MM.1S (cell line): ENCODE measurements at regions not wholly inside any gene's neighbourhood (a gene's known extent, or its start where the extent isn't known, plus 50 kb on each side); places are given as distances from the start of the nearest gene placed in this dataset.

Experiments used
- DNase-seq: peaks from one replicate; pipeline ENCODE4 v3.0.0-alpha.2; 2015
- H2AFZ ChIP-seq: fragments of 300-600 bp; sonication (generic); 2 replicates; pipeline ENCODE4 v1.6.0; 2016; ENCODE audit warnings: antibody characterized with exemption, low read length
- H3F3A ChIP-seq: fragments of 300-600 bp; sonication (generic); 2 replicates; pipeline ENCODE4 v1.6.1; 2016; ENCODE audit warnings: mild to moderate bottlenecking, antibody characterized with exemption, low read length, moderate library complexity, mixed read lengths; ENCODE audit not compliant: insufficient read depth
- H3K27ac ChIP-seq: fragments of 300-600 bp; sonication (generic); 2 replicates; pipeline ENCODE4 v1.5.1; 2016; ENCODE audit warnings: mild to moderate bottlenecking, low read length
- H3K27me3 ChIP-seq: fragments of 300-600 bp; sonication (generic); replicated peaks from 2 replicates; pipeline ENCODE4 v1.6.0; 2016; ENCODE audit warnings: low read length; ENCODE audit not compliant: insufficient read depth
- H3K36me3 ChIP-seq: fragments of 300-600 bp; sonication (generic); replicated peaks from 2 replicates; pipeline ENCODE4 v1.6.1; 2016; ENCODE audit warnings: mild to moderate bottlenecking, low read length, mixed read lengths; ENCODE audit not compliant: insufficient read depth
- H3K4me1 ChIP-seq: fragments of 300-600 bp; sonication (generic); 2 replicates; pipeline ENCODE4 v1.6.1; 2016; ENCODE audit warnings: low read length, mixed read lengths
- H3K4me2 ChIP-seq: fragments of 300-600 bp; sonication (generic); 2 replicates; pipeline ENCODE4 v1.6.0; 2016; ENCODE audit warnings: low read depth, low read length
- H3K4me3 ChIP-seq: fragments of 300-600 bp; sonication (generic); 2 replicates; pipeline ENCODE4 v1.5.1; 2016; ENCODE audit warnings: low read length, mixed read lengths
- H3K79me2 ChIP-seq: fragments of 300-600 bp; sonication (generic); 2 replicates; pipeline ENCODE4 v1.6.1; 2016; ENCODE audit warnings: mixed run types, low read length, mixed read lengths
- H3K9ac ChIP-seq: fragments of 300-600 bp; sonication (generic); 2 replicates; pipeline ENCODE4 v1.6.1; 2016; ENCODE audit warnings: low read length, mixed read lengths
- H3K9me2 ChIP-seq: fragments of 300-600 bp; sonication (generic); replicated peaks from 2 replicates; pipeline ENCODE4 v1.6.1; 2016; ENCODE audit warnings: mild to moderate bottlenecking, low read length, mixed read lengths; ENCODE audit not compliant: insufficient read depth
- H3K9me3 ChIP-seq: fragments of 300-600 bp; sonication (generic); replicated peaks from 2 replicates; pipeline ENCODE4 v1.6.1; 2016; ENCODE audit warnings: mild to moderate bottlenecking, low read length, mixed read lengths; ENCODE audit not compliant: insufficient read depth
- H4K20me1 ChIP-seq: fragments of 300-600 bp; sonication (generic); 2 replicates; pipeline ENCODE4 v1.6.1; 2016; ENCODE audit warnings: mild to moderate bottlenecking, low read length, moderate library complexity, mixed read lengths; ENCODE audit not compliant: insufficient read depth
- EZH2 ChIP-seq: fragments of 300-600 bp; sonication (generic); optimal IDR thresholded peaks from 2 replicates; pipeline ENCODE3; 2017; ENCODE audit warnings: low read depth, mild to moderate bottlenecking, antibody characterized with exemption, low read length, mixed read lengths
- EZH2phosphoT487 ChIP-seq: fragments of 300-600 bp; sonication (generic); IDR thresholded peaks from 2 replicates; pipeline ENCODE4 v1.6.1; 2018; ENCODE audit warnings: antibody characterized with exemption, low read length
- TF ChIP-seq, protein P1 (sequence below): fragments of 300-600 bp; sonication (generic); IDR thresholded peaks from 2 replicates; pipeline ENCODE4 v1.5.1; 2016; ENCODE audit warnings: antibody characterized with exemption, low read length, mixed read lengths

GRCh38 chr4:26104056-26104685, 190.2 kb downstream of the SMIM20 start:
- H3K4me2 ChIP-seq, result no peak overlapping the region

DNA sequence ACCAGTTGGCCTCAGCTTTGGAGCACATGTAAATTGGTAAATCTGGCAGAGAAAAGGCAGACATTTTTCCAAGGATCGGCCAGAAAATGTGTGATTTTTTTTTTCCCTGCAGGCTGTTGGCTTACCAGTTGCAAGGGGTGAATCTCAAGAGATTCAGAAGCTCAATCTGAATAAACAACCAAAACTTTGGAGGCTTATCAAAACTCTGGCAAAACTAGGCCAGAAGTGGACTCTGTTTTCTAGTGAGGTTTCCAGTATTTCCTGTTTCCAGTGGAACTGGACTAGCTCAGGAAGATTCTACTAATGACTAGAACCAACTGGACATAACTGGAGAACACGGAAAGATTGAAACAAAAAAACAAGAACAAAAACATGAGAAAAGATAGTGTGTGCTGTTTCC, 191.3 kb downstream of the SMIM20 start:
- Histone ChIP-seq H3K9me3 (no peaks in the 10 kb centered on the region), H3K4me1 (no peaks in the 10 kb centered on the region), H4K20me1 (no peaks in the 10 kb centered on the region), H3K4me2 (no peak overlapping the region), H3K9me2 (no peaks in the 10 kb centered on the region), H2AFZ (no peak overlapping the region), H3K27ac (no peak overlapping the region), H3K79me2 (no peaks in the 10 kb centered on the region), H3K36me3 (no peaks in the 10 kb centered on the region), H3K4me3 (no peak overlapping the region), H3K27me3 (no peaks in the 10 kb centered on the region), H3F3A (no peaks in the 10 kb centered on the region), H3K9ac (no peak overlapping the region)
- DNase-seq, result no peak
- TF ChIP-seq EZH2, result no peak
- TF ChIP-seq, protein P1, sequence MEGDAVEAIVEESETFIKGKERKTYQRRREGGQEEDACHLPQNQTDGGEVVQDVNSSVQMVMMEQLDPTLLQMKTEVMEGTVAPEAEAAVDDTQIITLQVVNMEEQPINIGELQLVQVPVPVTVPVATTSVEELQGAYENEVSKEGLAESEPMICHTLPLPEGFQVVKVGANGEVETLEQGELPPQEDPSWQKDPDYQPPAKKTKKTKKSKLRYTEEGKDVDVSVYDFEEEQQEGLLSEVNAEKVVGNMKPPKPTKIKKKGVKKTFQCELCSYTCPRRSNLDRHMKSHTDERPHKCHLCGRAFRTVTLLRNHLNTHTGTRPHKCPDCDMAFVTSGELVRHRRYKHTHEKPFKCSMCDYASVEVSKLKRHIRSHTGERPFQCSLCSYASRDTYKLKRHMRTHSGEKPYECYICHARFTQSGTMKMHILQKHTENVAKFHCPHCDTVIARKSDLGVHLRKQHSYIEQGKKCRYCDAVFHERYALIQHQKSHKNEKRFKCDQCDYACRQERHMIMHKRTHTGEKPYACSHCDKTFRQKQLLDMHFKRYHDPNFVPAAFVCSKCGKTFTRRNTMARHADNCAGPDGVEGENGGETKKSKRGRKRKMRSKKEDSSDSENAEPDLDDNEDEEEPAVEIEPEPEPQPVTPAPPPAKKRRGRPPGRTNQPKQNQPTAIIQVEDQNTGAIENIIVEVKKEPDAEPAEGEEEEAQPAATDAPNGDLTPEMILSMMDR, result no peak
- TF ChIP-seq EZH2phosphoT487, result no peak

More at GRCh38 chr4:26104056-26104685, 190.2 kb downstream of the SMIM20 start:
- peak; percentile 13 for DNase-seq
- H3K9me3 ChIP-seq, result no peaks in the 10 kb centered on the region
- H3K27me3 ChIP-seq, result no peaks in the 10 kb centered on the region
- H3K36me3 ChIP-seq, result no peaks in the 10 kb centered on the region
- no peak overlapping the region for H2AFZ ChIP-seq
- TF ChIP-seq, protein P1, result no peak
- TF ChIP-seq EZH2 (no peak), EZH2phosphoT487 (no peak)
- H3F3A ChIP-seq, result no peaks in the 10 kb centered on the region
- no peaks in the 10 kb centered on the region for H3K79me2 ChIP-seq
- H4K20me1 ChIP-seq, result no peaks in the 10 kb centered on the region
- H3K4me3 ChIP-seq, result no peak overlapping the region
- no peaks in the 10 kb centered on the region for H3K4me1 ChIP-seq
- no peaks in the 10 kb centered on the region for H3K9me2 ChIP-seq
- H3K9ac ChIP-seq, result no peak overlapping the region
- H3K27ac ChIP-seq, result no peak overlapping the region

- Histone ChIP-seq H3K4me1 (no peaks in the 10 kb centered on the region), H3K4me2 (no peak overlapping the region), H3K36me3 (no peaks in the 10 kb centered on the region), H3K9ac (no peak overlapping the region), H3K27me3 (no peaks in the 10 kb centered on the region), H3K9me2 (no peaks in the 10 kb centered on the region), H2AFZ (no peak overlapping the region), H3K27ac (no peak overlapping the region), H3K4me3 (no peak overlapping the region), H3F3A (no peaks in the 10 kb centered on the region), H4K20me1 (no peaks in the 10 kb centered on the region), H3K9me3 (no peaks in the 10 kb centered on the region), H3K79me2 (no peaks in the 10 kb centered on the region)
- TF ChIP-seq, protein P1, result no peak
- no peak for TF ChIP-seq EZH2phosphoT487
- TF ChIP-seq EZH2, result no peak
- DNase-seq, result no peak
These were observed 192.0 kb downstream of the SMIM20 start for GRCh38 chr4:26105815-26106699.
